22Rv1 (cell line): ENCODE measurements at regions not wholly inside any gene's neighbourhood (a gene's known extent, or its start where the extent isn't known, plus 50 kb on each side); places are given as distances from the start of the nearest gene placed in this dataset.

ENCODE experiments used
- CTCF ChIP-seq: fragments of 450-650 bp; IDR thresholded peaks from 2 replicates; pipeline ENCODE4 v1.5.1; 2017; ENCODE audit warnings: mild to moderate bottlenecking
- ZFX ChIP-seq: fragments of 450-650 bp; IDR thresholded peaks from 2 replicates; pipeline ENCODE4 v1.6.1; 2017; ENCODE audit warnings: antibody characterized with exemption, borderline replicate concordance

- no peak for TF ChIP-seq CTCF
- no peak for TF ChIP-seq ZFX
Observed at GRCh38 chr10:3887885-3888476, 103.0 kb upstream of the KLF6 start.
